ENCODE measurements at regions not wholly inside any gene's neighbourhood (a gene's known extent, or its start where the extent isn't known, plus 50 kb on each side); places are given as distances from the start of the nearest gene placed in this dataset.
"Not testable (repeated sequence)": the region's sequence is repeated elsewhere in the genome, so short reads cannot be mapped to it uniquely, and the experiment has no call there.

DNA sequence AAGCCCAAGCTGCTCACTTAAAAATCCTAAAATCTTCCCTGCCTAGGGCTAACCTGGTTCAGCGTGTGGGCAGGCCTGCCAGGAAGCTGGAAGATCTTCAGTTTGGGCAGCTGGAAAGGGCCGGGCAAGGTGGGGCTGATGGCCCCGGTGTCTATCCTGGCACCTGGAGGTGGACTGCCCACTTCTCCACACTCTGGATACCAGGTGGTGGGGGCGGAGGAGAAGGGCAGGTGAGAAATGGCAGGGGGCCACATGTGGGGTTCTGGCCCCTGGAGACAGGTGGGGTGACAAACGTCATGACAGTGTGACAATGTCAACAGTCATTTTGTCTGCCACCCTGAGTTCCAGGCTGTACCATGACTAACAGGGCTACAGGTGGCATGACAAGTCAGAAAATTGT lies 78.5 kb upstream of the C16orf82 start:
- Histone ChIP-seq H3K36me3 (no peaks in the 10 kb centered on the region), H3K9me3 (no peaks in the 10 kb centered on the region), H3K27ac (no peak overlapping the region), H3K27me3 (no peaks in the 10 kb centered on the region), H3K4me3 (replicated peaks in 1 of 3) (no peak overlapping the region), H3K4me1 (no peaks in the 10 kb centered on the region)
- 72 to 75% methylated on average over 4 to 5 of the region's 5 CpGs for WGBS, 2 donors
- TF ChIP-seq, protein P1, sequence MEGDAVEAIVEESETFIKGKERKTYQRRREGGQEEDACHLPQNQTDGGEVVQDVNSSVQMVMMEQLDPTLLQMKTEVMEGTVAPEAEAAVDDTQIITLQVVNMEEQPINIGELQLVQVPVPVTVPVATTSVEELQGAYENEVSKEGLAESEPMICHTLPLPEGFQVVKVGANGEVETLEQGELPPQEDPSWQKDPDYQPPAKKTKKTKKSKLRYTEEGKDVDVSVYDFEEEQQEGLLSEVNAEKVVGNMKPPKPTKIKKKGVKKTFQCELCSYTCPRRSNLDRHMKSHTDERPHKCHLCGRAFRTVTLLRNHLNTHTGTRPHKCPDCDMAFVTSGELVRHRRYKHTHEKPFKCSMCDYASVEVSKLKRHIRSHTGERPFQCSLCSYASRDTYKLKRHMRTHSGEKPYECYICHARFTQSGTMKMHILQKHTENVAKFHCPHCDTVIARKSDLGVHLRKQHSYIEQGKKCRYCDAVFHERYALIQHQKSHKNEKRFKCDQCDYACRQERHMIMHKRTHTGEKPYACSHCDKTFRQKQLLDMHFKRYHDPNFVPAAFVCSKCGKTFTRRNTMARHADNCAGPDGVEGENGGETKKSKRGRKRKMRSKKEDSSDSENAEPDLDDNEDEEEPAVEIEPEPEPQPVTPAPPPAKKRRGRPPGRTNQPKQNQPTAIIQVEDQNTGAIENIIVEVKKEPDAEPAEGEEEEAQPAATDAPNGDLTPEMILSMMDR (IDR thresholded peaks at IDR 0.05) = no peak
- TF ChIP-seq POLR2A (IDR thresholded peaks at IDR 0.05) = no peak
- intact Hi-C loops (cut with DNase I) = no loop called here
- no peak for DNase-seq

DNA sequence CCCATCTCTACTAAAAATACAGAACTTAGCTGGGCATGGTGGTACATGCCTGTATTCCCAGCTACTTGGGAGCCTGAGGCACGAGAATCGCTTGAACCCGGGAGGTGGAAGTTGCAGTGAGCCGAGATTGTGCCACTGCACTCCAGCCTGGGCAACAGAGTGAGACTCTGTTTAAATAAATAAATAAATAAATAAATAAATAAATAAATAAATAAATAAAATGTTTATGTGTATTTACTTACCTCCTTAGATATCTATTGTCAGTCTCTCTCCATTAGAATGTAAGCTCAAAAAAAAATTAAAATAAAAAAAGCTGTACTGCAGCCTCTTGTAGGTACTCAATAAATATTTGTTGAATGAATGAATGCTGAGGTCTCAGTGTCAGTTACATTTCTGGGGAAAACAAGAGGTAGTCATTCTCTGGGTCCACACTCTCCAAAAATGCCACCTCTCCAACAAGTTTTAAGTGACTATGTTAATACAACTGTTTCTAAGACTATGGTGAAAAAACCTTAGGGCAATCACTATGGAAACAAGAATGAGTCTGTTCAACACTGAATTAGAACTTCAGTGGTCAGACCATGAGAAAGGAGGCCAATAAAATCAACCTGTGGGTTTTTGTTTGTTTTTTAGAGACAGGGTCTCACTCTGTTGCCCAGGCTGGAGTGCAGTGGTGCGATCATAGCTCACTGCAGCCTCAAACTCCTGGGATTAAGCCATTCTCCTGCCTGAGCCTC lies 76.2 kb upstream of the C16orf82 start:
- H3K4me1 ChIP-seq; H3K27me3 ChIP-seq; DNase-seq; H3K27ac ChIP-seq; H3K36me3 ChIP-seq; H3K9me3 ChIP-seq; H3K4me3 ChIP-seq (replicated peaks in 1 of 3); intact Hi-C loops (cut with DNase I): not testable (repeated sequence)
- WGBS, 2 donors = 89 to 91% methylated on average over 5 of the region's 5 CpGs

DNA sequence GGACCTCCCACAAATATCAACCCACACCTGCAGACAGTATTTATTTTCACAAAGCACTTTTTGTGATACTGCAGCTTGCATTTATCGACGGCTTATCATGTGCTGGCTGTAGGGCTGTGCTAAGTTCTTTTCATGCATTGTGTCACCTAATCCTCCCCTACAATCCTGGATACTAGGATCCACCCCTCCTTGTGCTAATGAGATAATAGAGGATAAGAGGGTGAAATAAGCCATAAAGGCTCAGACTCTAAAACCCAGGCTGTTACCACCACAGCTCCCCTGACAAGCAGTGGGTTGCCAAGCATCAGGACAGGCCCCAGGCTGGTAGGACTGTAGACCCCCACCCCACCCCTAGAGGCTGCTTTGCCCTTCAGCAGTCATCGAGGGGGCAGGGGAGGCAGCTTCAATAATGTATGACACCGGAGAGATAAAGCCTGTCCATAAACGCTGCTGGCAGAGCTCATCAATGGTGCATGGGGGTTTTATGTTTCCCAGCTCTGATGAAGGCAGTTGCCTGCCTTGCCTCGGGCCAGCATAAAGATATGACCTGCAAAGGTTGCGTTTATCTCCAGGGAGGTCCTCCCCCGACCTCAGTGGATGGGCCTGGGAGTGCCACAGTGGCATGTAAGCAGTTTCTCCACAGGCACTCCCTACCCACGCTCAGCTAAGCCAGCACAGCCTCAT lies 73.9 kb upstream of the C16orf82 start:
- Histone ChIP-seq H3K36me3 (no peaks in the 10 kb centered on the region), H3K4me1 (no peaks in the 10 kb centered on the region), H3K9me3 (no peaks in the 10 kb centered on the region), H3K27me3 (no peaks in the 10 kb centered on the region), H3K27ac (no peak overlapping the region), H3K4me3 (replicated peaks in 1 of 3) (no peak overlapping the region)
- intact Hi-C loops (cut with DNase I) = no loop called here
- no peak for DNase-seq
- WGBS, 2 donors = 62% methylated on average over 8 of the region's 9 CpGs
- TF ChIP-seq POLR2A (IDR thresholded peaks at IDR 0.05) = no peak
- TF ChIP-seq, protein P1 (IDR thresholded peaks at IDR 0.05) = no peak

DNA sequence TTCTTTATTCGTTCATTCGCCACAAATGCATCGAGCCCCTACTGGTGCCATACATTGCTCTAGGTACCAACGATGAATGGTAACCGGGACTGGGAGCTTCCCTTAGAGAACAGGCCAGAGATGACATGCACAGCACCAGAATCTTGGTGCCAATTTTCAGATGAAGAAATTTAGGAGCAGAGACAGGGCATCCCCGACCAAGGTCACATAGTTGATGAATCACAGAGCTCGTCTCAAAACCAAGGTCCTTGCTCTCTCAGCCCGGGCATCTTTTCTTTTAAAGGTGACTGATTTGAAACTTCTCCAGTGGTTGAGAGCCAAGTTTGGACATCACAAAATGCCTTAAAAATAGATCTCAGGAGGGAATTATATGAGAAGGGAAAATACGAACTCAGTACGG lies 73.2 kb upstream of the C16orf82 start:
- WGBS, 2 donors = 65 to 75% methylated on average over 10 of the region's 10 CpGs
- DNase-seq = no peak
- H3K36me3 ChIP-seq = no peaks in the 10 kb centered on the region
- no peaks in the 10 kb centered on the region for H3K9me3 ChIP-seq
- TF ChIP-seq POLR2A (IDR thresholded peaks at IDR 0.05) = no peak
- TF ChIP-seq, protein P1 (IDR thresholded peaks at IDR 0.05) = no peak
- no peak overlapping the region for H3K27ac ChIP-seq
- H3K4me3 ChIP-seq (replicated peaks in 1 of 3) = no peak overlapping the region
- H3K4me1 ChIP-seq = no peaks in the 10 kb centered on the region
- H3K27me3 ChIP-seq = no peaks in the 10 kb centered on the region
- intact Hi-C loops (cut with DNase I) = no loop called here

DNA sequence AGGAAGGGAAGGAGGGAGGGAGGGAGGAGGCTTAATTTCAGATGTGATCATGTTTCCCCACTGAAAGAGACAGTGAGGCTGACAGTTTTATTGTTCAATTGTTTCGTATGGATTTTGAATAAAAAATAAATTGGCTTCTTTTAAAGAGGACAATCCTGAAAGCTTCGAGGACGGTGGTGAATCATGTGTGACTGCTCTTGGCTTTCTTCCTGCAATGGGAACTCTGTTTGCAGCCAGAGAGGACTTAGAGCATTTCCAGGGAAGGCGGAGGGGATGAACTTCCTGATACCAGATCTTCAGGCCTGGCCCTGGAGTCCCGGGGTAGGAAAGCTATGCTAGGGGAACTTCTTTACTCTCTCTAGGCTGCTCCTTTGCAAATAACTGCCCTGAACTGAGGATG lies 72.8 kb upstream of the C16orf82 start:
- WGBS, 2 donors = 13 to 20% methylated on average over 5 of the region's 5 CpGs
- H3K27me3 ChIP-seq = no peaks in the 10 kb centered on the region
- intact Hi-C loops (cut with DNase I) = no loop called here
- H3K4me1 ChIP-seq = no peaks in the 10 kb centered on the region
- H3K4me3 ChIP-seq (replicated peaks in 1 of 3) = no peak overlapping the region
- no peak for TF ChIP-seq POLR2A (IDR thresholded peaks at IDR 0.05)
- TF ChIP-seq, protein P1 (IDR thresholded peaks at IDR 0.05) = no peak
- no peaks in the 10 kb centered on the region for H3K36me3 ChIP-seq
- DNase-seq = no peak
- no peak overlapping the region for H3K27ac ChIP-seq
- no peaks in the 10 kb centered on the region for H3K9me3 ChIP-seq
